ENCODE measurements at regions not wholly inside any gene's neighbourhood (a gene's known extent, or its start where the extent isn't known, plus 50 kb on each side); places are given as distances from the start of the nearest gene placed in this dataset.

DNA sequence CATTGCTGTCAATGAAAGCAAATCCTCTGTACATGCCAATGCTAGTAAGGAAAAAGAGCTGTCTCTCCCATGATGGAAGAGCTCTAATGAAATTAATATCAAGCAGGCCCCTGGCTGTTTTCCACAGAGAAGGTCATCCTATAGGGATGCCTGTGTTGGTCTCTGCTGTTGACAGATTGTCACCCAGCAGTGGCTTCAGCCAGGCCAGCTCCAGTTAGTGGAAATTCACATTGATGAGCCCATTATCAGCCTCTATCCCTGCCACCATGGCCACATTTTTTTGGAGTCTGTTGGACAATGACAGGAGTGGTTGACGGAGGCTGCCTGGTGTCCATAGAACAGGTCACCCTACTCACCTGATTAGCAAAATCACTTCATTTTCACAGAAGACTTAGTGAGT is 104.3 kb downstream of the GGTLC2 start:
- TF ChIP-seq EZH2 (conservative IDR thresholded peaks at IDR 0.05; ENCODE audit: low read depth, low read length) (no peak), ZNF10 (CRISPR knock-in tag; IDR thresholded peaks at IDR 0.05; ENCODE audit: borderline replicate concordance, low read depth) (no peak), POLR2AphosphoS5 (IDR thresholded peaks at IDR 0.05; ENCODE audit: low read depth, low read length) (no peak), ZNF317 (CRISPR knock-in tag; IDR thresholded peaks at IDR 0.05) (no peak), JUN (CRISPR knock-in tag; IDR thresholded peaks at IDR 0.05) (no peak), REPIN1 (CRISPR knock-in tag; IDR thresholded peaks at IDR 0.05; ENCODE audit: borderline replicate concordance, low read depth) (no peak)
- TF ChIP-seq, protein P1, sequence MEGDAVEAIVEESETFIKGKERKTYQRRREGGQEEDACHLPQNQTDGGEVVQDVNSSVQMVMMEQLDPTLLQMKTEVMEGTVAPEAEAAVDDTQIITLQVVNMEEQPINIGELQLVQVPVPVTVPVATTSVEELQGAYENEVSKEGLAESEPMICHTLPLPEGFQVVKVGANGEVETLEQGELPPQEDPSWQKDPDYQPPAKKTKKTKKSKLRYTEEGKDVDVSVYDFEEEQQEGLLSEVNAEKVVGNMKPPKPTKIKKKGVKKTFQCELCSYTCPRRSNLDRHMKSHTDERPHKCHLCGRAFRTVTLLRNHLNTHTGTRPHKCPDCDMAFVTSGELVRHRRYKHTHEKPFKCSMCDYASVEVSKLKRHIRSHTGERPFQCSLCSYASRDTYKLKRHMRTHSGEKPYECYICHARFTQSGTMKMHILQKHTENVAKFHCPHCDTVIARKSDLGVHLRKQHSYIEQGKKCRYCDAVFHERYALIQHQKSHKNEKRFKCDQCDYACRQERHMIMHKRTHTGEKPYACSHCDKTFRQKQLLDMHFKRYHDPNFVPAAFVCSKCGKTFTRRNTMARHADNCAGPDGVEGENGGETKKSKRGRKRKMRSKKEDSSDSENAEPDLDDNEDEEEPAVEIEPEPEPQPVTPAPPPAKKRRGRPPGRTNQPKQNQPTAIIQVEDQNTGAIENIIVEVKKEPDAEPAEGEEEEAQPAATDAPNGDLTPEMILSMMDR (CRISPR knock-in tag; IDR thresholded peaks at IDR 0.05) = no peak

All from HepG2 (cell line).